ENCODE measurements at regions not wholly inside any gene's neighbourhood (a gene's known extent, or its start where the extent isn't known, plus 50 kb on each side); places are given as distances from the start of the nearest gene placed in this dataset.

DNA sequence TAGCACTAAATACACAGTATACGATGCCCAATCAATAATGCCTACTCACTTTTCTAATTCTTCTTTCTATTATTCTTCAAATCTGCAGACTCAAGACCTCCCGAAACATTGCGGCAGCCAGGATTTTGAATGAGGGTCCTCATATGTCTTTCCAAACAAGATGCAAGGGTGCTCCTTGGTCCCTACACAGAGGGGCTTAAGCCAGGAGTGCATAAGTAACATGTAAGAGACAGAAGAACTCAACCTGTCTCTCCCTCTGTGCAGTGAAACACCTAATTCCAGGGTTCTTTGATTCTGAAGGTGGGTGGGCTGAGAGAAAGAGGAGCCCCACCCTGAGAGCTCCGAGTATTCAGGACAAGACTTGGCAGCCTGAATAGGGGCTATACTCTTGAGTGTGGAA, 117.6 kb downstream of the ZNF280B start:
- no peak for DNase-seq (ENCODE audit: low read depth in 2 of 3, low spot score in 2 of 3)

DNA sequence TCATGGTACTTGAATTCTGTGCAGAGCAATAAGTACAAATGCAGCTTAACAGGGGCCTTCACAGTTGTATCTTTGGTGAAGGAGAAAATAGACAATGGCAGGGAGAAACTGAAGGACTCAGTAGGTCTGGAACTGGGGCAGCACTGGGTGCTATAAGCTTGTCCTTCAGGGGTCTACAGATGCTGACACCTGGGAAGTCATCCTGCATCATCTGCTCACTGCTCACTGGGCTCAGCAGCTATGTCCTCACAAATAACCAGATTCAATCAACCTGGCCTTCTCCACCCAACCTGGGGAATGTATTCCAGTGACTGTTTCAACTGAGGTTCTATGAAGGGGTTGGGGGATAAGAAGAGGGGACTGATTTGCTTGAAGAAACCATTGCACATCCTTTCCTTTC, 117.0 kb downstream of the ZNF280B start:
- no peak for DNase-seq (ENCODE audit: low read depth in 2 of 3, low spot score in 2 of 3)

DNA sequence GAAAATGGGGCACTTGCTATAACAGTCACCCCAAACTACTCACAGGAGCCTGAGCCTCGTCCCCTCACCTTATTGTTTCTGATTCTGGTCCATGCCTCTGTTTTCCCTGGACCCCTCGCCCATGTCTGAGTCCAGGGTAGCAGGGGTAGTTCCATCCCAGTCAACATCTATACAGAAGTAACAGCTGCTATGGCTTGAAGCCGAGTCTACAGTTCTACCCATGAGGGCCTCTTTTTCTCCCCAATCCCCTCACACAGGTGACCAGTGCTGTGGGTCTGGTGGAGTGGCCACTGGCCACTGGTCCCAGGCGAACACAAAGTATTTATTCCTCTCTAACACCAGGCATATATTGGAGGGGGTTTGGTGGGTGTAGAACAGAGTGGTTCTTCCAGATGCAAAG, 116.4 kb downstream of the ZNF280B start:
- DNase-seq (ENCODE audit: low read depth in 2 of 3, low spot score in 2 of 3): no peak

GRCh38 chr22:22394591-22394990, 114.0 kb downstream of the ZNF280B start:
- DNase-seq (ENCODE audit: low read depth in 2 of 3, low spot score in 2 of 3): peak in 2 of 3 donors; percentile 10 to 45

DNA sequence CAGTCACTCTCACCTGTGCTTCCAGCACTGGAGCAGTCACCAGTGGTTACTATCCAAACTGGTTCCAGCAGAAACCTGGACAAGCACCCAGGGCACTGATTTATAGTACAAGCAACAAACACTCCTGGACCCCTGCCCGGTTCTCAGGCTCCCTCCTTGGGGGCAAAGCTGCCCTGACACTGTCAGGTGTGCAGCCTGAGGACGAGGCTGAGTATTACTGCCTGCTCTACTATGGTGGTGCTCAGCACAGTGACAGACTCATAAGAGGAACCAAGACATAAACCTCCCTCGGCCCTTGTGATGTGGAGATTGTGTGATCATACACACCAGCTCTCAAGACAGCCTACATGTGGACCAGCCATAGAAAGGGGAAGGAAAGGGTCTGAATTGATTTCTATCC, 113.3 kb downstream of the ZNF280B start:
- DNase-seq (ENCODE audit: low read depth in 2 of 3, low spot score in 2 of 3): peak in 2 of 3 donors; percentile 37 to 77

- DNase-seq (ENCODE audit: low read depth in 2 of 3, low spot score in 2 of 3): no peak
These were observed 111.7 kb downstream of the ZNF280B start for GRCh38 chr22:22396741-22397291.

- no peak for DNase-seq (ENCODE audit: low read depth in 2 of 3, low spot score in 2 of 3)
These were observed 111.2 kb downstream of the ZNF280B start for GRCh38 chr22:22397292-22397870.

GRCh38 chr22:22397875-22398524, 110.5 kb downstream of the ZNF280B start:
- DNase-seq (ENCODE audit: low read depth in 2 of 3, low spot score in 2 of 3): no peak

DNA sequence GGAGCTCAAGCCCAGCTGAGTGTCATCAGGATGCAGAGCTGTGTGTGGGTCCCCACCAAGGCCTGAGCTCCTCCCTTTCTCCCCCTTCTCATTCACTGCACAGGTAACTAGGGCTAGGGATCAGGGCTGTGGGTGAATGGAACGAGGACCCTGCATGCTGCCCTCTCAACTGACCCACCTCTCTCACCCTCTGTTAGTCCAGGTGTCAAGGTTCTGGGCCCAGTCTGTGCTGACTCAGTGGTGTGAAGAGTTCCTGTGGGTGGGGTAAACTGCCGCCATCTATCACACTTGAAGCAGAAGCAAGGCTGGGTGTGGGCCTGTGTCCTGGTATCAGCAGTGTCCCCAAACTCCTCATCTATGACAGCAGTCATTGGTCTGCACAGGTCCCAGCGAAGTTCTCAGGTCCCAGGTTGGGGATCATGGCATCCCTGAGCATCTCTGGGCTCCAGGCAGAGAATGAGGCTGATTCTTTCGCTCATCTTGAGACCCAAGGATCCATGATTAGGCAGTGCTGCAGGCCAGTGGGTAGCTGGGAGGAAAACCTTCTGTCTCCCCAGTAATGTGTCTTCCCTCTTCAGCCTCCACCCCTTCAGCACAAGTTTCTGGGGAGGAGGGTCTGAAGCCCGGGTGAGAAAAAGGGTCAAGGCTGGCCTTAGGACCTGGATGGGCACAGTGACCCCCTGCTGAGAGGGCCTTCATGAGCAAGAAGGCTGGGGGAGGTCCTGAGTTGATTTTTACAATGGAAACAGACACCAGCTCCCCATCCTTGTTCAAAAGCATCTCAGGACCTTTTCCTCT, 109.8 kb downstream of the ZNF280B start:
- no peak for DNase-seq (ENCODE audit: low read depth in 2 of 3, low spot score in 2 of 3)

DNA sequence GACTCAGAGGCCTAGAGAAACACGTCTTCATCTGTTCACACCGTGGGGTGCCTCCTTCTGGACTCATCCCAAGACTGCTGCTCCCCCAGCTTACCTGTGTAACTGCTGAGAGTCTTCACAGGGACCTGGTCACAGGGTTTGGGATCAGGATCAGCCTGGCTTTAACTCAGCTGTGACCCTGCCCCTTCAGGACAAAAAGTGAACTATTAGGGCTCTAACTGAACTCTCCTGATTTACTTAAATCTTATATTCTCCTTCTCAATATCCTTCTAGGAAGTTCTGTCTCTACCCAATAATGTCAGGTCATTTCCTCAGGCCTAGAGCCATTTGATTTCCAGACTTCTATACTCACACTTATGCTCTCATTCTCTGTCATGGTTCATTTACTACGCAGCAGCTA, 108.4 kb downstream of the ZNF280B start:
- DNase-seq (ENCODE audit: low read depth in 2 of 3, low spot score in 2 of 3): no peak

GRCh38 chr22:22400964-22401363, 107.6 kb downstream of the ZNF280B start:
- DNase-seq (ENCODE audit: low read depth in 2 of 3, low spot score in 2 of 3): no peak

- DNase-seq (ENCODE audit: low read depth in 2 of 3, low spot score in 2 of 3): no peak
These were observed 107.2 kb downstream of the ZNF280B start for GRCh38 chr22:22401381-22401780.

DNA sequence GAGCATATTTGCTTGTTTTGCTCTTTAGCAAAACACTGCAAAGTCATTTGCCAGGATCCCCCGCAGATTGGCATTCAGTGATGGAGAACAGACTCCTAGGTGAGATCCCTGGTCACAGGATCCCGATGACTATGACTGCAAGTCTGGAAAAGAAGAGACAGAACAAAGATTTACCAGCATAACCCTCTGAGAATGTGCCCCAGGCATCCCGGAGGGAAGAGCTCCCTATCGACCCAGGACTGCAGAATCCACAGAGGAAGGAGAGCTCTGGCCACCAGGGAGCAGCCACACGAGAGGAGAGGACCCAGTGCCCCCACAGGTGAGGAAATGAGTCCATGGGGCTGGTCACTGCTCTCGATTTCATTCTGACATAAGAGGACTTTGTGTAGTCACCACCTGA, 105.2 kb downstream of the ZNF280B start:
- DNase-seq (ENCODE audit: low read depth in 2 of 3, low spot score in 2 of 3): no peak

GRCh38 chr22:22403771-22404170, 104.8 kb downstream of the ZNF280B start:
- DNase-seq (ENCODE audit: low read depth in 2 of 3, low spot score in 2 of 3): no peak

- DNase-seq (ENCODE audit: low read depth in 2 of 3, low spot score in 2 of 3): no peak
These were observed 103.8 kb downstream of the ZNF280B start for GRCh38 chr22:22404598-22405284.

DNA sequence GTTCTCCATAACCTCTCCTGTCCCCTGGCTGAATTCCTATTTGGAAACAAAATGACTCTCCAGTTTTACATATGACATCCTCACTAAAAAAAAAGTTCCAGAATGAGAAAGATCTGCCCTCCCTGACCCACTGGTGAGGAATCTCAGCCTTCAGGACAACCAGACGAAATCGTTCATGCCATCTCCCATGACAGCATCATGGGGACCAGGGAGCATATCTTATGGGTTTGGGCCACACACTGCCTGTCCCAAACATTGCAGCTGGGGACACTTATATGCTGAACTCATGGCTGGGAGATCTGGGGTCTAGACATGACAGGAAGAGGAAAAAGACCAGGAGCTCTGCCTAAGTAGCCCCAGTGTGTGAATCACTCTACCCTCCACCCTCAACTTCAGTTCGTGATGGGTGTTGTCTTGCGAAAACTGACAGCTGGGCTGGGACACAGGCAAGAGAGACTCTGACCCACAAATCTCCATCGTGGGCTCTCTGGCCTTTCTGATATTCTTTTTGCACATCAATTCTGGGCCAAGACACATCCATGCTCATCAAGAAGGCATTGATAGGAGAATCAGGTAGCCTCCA, 102.0 kb downstream of the ZNF280B start:
- DNase-seq (ENCODE audit: low read depth in 2 of 3, low spot score in 2 of 3): no peak

GRCh38 chr22:22407061-22407460, 101.5 kb downstream of the ZNF280B start:
- no peak for DNase-seq (ENCODE audit: low read depth in 2 of 3, low spot score in 2 of 3)

DNA sequence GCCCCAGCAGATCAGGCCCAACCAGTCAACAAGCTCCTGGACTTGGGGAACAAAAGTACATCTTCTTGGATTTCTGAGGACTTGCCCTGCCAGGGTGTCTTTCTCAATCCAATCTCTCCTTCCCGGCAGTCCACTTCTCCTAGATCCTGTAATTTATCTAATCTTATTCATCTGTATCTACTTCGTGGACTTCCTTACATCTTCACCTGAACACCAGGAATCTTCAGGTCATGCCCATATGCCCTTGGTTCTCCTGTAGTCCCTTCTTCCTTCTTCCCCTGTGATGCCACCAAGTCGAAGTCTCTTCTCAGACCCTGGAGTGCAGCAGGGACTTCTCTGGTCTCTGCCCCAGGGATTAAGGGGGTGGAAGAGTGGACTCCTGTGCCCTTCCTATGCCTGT, 100.3 kb downstream of the ZNF280B start:
- DNase-seq (ENCODE audit: low read depth in 2 of 3, low spot score in 2 of 3): no peak

DNA sequence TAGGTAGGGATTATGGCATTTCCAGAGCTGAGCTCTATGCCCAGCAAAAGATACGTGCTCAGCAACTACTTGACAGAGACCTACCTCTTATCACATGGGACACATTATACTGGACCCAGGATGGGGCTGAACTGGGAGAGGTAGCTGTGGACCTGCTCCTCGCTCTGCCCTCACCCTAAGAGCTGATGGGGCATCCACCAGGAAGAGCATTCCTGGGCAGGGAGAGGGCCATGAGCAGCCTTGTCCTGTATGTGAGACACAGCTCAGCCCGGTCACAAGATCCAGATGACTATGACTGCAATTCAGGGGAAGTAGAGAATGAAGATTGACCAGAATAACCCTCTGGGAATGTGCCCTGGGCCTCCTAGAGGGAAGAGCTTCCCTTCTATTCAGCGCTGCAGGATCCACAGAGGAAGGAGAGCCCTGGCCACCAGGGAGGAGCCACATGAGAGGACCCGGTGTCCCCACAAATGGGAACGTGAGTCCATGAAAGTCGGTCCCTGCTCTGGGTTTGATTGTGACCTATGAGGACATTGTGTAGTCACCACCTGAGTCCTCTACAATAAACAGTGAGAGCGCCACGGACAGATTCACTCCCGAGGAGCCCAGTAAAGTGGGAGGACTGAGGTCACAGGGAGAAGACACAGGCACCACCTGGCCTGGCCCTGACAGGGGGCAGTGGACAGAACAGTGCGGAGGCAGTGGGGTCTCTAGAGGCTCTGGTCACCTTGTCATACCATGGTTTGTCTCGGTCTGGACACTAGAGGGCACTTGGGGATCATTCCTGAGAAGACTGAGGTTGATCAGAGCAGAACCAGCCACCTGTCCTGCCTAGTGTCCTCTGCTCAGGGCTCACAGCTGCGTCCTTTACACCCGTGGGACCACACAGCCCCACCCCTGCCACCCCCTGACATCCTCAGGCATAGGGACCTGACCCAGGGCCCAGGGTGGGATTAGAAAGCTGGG, 99.5 kb downstream of the ZNF280B start:
- DNase-seq (ENCODE audit: low read depth in 2 of 3, low spot score in 2 of 3): peak in 2 of 3 donors; percentile 22 to 56

DNA sequence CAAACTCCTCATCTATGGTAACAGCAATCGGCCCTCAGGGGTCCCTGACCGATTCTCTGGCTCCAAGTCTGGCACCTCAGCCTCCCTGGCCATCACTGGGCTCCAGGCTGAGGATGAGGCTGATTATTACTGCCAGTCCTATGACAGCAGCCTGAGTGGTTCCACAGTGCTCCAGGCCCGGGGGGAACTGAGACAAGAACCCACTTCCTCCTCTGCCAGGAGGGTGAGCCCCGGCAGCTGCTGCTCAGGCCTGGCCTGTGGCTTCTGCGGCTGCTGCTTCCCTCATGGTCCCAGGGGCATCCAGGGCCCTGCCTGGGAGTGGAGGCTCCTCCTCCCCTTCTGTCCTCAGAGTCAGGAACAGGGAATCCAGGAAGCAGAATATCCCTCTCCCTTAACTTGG, 98.4 kb downstream of the ZNF280B start:
- peak in 2 of 3 donors; percentile 77 to 88 for DNase-seq (ENCODE audit: low read depth in 2 of 3, low spot score in 2 of 3)
